Heart right ventricle (tissue), 16 donors: ENCODE measurements at regions not wholly inside any gene's neighbourhood (a gene's known extent, or its start where the extent isn't known, plus 50 kb on each side); places are given as distances from the start of the nearest gene placed in this dataset.
A peak's percentile ranks its signal among the peaks of the same experiment; 100 is the strongest.

Experiments used
- ATAC-seq, 8 donors: fragments of 200-7000 bp; cut with Tn5 transposase; one replicate each; pipeline ENCODE4 v1.9.1; 2020; ENCODE audit warnings: mild to moderate bottlenecking in 8 of 8, moderate library complexity in 8 of 8, moderate number of reproducible peaks in 1 of 8
- DNase-seq, 2 donors: peaks; one replicate each; pipeline ENCODE4 v3.0.0-alpha.2; 2020
- H3K27ac ChIP-seq, 10 donors: fragments of 200-600 bp; sonication (generic) in 2 of 10; one replicate each; pipeline versions ENCODE4 v1.5.0 to v1.8.0; 2020 to 2022; ENCODE audit warnings: mild to moderate bottlenecking in 3 of 10
- H3K27me3 ChIP-seq, 7 donors: fragments of 200-600 bp; one replicate each; pipeline ENCODE4 v1.8.0; 2021 to 2022; ENCODE audit warnings: mild to moderate bottlenecking in 2 of 7
- H3K36me3 ChIP-seq, 9 donors: fragments of 200-600 bp; sonication (generic) in 1 of 9; one replicate each; pipeline versions ENCODE4 v1.5.0 to v1.8.0; 2020 to 2022; ENCODE audit warnings: mild to moderate bottlenecking in 2 of 9
- H3K4me1 ChIP-seq, 9 donors: fragments of 200-600 bp; sonication (generic) in 1 of 9; one replicate each; pipeline versions ENCODE4 v1.5.0 to v1.8.0; 2020 to 2022; ENCODE audit warnings: mild to moderate bottlenecking in 4 of 9
- H3K4me3 ChIP-seq, 10 donors: fragments of 200-600 bp; sonication (generic) in 2 of 10; one replicate each; pipeline versions ENCODE4 v1.5.0 to v1.8.0; 2020 to 2022; ENCODE audit warnings: mild to moderate bottlenecking in 7 of 10, moderate library complexity in 2 of 10
- H3K9me3 ChIP-seq, 11 donors: fragments of 200-600 bp in 10 of 11; sonication (generic) in 2 of 11; one replicate each; pipeline versions ENCODE4 v1.5.0 to v1.8.0; 2013 to 2022; ENCODE audit warnings: mild to moderate bottlenecking in 2 of 11, control low read depth in 1 of 11, moderate library complexity in 1 of 11
- WGBS, 2 donors: extraction: QIAGEN DNeasy Blood & Tissue Kit; methylation state at CpG; one replicate each; pipeline ENCODE4 v1.1.7; 2013; ENCODE audit warnings: inconsistent platforms in 1 of 2; 5-methylcytosine and 5-hydroxymethylcytosine counted together
- intact Hi-C, 10 donors: fragments of 100-400 bp; cut with DNase I; formaldehyde crosslinking; loops; one replicate each; pipeline versions ENCODE4 v1.11.1 to v1.14.2; 2022
- TF ChIP-seq, protein P1 (sequence below), 9 donors: fragments of 200-600 bp; sonication (generic) in 2 of 9; IDR thresholded peaks; one replicate each; pipeline versions ENCODE4 v1.5.0 to v1.8.0; 2021 to 2022; ENCODE audit warnings: antibody characterized with exemption in 9 of 9, mild to moderate bottlenecking in 5 of 9, moderate library complexity in 1 of 9
- donor health status: Arrhythmogenic right ventricular cardiomyopathy.
- donor health status: ischemic (EF 13 %, LVEDD 7.1; RV severe dilation, severe dysfunction).
- donor health status: healthy with polysubstance abuse.
- donor health status: DM: no; HTN: yes; CAD: no.
- donor health status: DM: no; HTN: no; CAD: no.
- donor health status: ischemic (EF 25% LVEDD 6.9; RV normal size, moderate dysfunction).
- donor health status: ischemic (EF 25% LVEDD 5.7; RV mildly dilated, moderate dysfunction).
- donor health status: healthy.
- donor health status: DM: yes; HTN: yes; CAD: no.
- donor health status: Ischemic cardiomyopathy.
- donor health status: ischemic (EF 35%, LVEDD 5.7; RV mildly dilated, moderate dysfunction).
- donor health status: nonischemic (EF 11% LVEDD 7.7; RV severe dilation, severe dysfunction).
- donor health status: DM: yes; HTN: yes; CAD: no.
- donor health status: PGD.
- donor health status: ischemic (EF 29% LVEDD 5.4; RV normal size, mild dysfunction).
- donor health status: nonischemic (EF 23%, LVEDD 6.1; RV moderate dilation, normal function).

DNA sequence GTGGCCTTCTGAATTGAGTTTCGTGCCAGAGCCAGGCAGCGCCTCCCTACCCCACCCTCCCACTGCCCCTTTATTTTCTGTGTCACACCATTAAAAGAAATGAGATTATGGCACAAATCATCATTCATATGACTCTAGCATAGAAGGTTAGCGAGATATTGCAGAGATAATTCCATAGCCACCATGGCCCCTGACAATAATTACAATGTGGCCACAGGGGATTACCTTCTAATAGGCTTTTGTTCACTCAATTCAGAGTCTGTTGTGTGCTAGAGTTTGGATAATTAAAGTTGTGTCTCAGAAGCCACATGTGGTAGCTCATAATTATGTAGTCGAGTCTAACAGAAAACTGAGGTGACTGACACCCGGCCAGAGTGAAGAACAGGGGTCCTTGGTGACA, 428.1 kb downstream of the ARHGEF28 start:
- H3K4me3 ChIP-seq, result no peak overlapping the region
- intact Hi-C loops, result loop anchor here in 1 of 10 donors (10.0 kb wide), 1 partner anchor 121 kb away; no protein-coding TSS in a partner anchor
- TF ChIP-seq, protein P1, sequence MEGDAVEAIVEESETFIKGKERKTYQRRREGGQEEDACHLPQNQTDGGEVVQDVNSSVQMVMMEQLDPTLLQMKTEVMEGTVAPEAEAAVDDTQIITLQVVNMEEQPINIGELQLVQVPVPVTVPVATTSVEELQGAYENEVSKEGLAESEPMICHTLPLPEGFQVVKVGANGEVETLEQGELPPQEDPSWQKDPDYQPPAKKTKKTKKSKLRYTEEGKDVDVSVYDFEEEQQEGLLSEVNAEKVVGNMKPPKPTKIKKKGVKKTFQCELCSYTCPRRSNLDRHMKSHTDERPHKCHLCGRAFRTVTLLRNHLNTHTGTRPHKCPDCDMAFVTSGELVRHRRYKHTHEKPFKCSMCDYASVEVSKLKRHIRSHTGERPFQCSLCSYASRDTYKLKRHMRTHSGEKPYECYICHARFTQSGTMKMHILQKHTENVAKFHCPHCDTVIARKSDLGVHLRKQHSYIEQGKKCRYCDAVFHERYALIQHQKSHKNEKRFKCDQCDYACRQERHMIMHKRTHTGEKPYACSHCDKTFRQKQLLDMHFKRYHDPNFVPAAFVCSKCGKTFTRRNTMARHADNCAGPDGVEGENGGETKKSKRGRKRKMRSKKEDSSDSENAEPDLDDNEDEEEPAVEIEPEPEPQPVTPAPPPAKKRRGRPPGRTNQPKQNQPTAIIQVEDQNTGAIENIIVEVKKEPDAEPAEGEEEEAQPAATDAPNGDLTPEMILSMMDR (IDR thresholded peaks at IDR 0.05), result no peak

DNA sequence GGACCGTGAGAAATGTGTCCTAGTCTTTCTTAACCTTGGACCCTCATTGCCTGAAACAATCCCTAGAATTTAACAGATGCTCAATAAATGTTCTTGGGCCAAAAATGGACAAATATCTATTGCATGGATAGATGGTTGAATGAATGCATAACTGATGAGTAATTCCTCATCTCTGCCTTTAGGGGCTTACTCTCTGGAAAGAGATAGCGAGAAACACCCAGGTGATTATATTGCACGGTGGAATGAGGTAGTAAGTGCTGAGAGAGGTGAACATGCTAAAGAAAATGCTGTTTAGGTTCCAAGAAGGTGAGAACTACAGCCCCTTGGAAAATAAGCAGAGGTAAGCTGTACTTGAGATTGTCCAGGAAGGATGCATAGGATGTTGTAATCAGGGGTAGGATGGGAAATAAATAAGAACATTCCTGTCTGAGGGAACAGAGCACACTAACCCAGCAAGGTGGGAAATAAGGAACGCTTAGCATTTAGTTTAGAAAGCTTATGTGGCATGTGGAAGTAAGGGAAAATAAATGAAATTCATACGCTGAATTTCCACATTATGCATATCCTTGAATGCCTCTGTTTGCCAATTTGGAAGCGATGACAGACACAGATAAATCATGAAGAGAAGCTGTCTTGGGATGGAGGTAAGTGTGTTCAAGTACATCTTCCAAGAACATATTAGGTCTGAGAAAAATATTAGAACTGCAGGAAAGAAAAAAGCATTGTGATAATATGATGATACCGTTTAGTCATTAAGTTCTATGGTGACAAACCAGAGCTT, 426.6 kb downstream of the ARHGEF28 start:
- TF ChIP-seq, protein P1 (IDR thresholded peaks at IDR 0.05), result no peak
- intact Hi-C loops, result loop anchor here in 1 of 10 donors (10.0 kb wide), 1 partner anchor 122 kb away; no protein-coding TSS in a partner anchor

More for the DNA sequence above, 428.1 kb downstream of the ARHGEF28 start:
- Histone ChIP-seq H3K27ac (peak overlapping the region in 1 of 10 donors; percentile 50), H3K36me3 (no peaks in the 10 kb centered on the region), H3K27me3 (peaks cover 0 to 4% (median 0%) of the 10 kb centered on the region in 7 donors), H3K4me1 (peaks cover 0 to 28% (median 8%) of the 10 kb centered on the region in 9 donors), H3K9me3 (no peaks in the 10 kb centered on the region)
- WGBS, 2 donors, result 85 to 93% methylated on average over 5 of the region's 5 CpGs
- no peak for ATAC-seq
- DNase-seq, result no peak

DNA sequence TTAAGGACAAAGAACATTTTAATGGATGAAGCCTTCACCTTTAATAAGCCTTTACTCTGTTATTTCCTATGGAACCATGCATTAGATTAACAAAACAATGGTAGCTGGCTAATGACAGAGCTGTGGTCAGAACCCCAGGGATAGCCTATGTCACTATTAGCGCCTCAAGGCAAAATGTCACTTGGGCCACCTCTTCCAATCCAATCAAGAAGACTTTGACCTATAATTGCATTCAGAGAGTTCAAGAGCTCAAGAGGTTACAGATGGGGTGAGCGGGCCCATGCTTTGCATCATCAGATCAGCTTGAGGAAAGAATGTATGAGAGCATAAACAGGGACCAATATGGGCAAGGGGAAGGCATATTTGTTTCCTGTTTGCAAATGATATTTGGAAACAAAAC, 425.1 kb downstream of the ARHGEF28 start:
- Histone ChIP-seq H3K4me3 (no peak overlapping the region), H3K27ac (no peak overlapping the region), H3K9me3 (peaks cover 0 to 7% (median 0%) of the 10 kb centered on the region in 11 donors), H3K36me3 (no peaks in the 10 kb centered on the region), H3K27me3 (peaks cover 0 to 4% (median 0%) of the 10 kb centered on the region in 7 donors), H3K4me1 (peaks cover 0 to 19% (median 2%) of the 10 kb centered on the region in 9 donors)
- 95 to 98% methylated on average over 2 of the region's 2 CpGs for WGBS, 2 donors
- ATAC-seq (no peak), DNase-seq (no peak)
- intact Hi-C loops, result loop anchor here in 1 of 10 donors (10.0 kb wide), 1 partner anchor 124 kb away; no protein-coding TSS in a partner anchor
- TF ChIP-seq, protein P1 (IDR thresholded peaks at IDR 0.05), result no peak

More for the DNA sequence above, 426.6 kb downstream of the ARHGEF28 start:
- ATAC-seq (no peak), DNase-seq (no peak)
- no peak overlapping the region for H3K27ac ChIP-seq
- 82 to 87% methylated on average over 7 of the region's 7 CpGs for WGBS, 2 donors
- H3K4me1 ChIP-seq, result peaks cover 0 to 28% (median 8%) of the 10 kb centered on the region in 9 donors
- H3K36me3 ChIP-seq, result no peaks in the 10 kb centered on the region
- no peak overlapping the region for H3K4me3 ChIP-seq
- H3K27me3 ChIP-seq, result peaks cover 0 to 4% (median 0%) of the 10 kb centered on the region in 7 donors
- H3K9me3 ChIP-seq, result peaks cover 0 to 4% (median 0%) of the 10 kb centered on the region in 11 donors

DNA sequence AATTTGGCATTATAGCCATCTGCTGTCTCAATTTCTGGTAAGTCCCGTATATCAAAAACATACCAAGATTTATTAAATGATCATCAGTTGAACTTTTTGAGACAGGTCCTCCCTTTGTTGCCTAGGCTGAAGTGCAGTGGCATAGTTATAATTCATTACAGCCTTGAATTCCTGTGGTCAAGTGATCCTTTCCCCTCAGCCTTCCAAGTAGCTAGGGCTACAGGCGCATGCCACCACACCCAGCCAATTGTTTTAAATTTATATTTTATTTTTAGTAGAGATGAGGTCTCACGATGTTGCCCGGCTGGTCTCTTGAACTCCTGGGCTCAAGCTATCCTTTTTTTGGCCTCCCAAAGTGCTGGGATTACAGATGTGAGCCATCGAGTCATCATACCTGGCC, 418.9 kb downstream of the ARHGEF28 start:
- DNase-seq (no peak), ATAC-seq (no peak)
- Histone ChIP-seq H3K4me1 (no peaks in the 10 kb centered on the region), H3K27ac (no peak overlapping the region), H3K4me3 (no peak overlapping the region), H3K9me3 (peaks cover 0 to 7% (median 0%) of the 10 kb centered on the region in 11 donors), H3K36me3 (no peaks in the 10 kb centered on the region), H3K27me3 (no peaks in the 10 kb centered on the region)
- intact Hi-C loops, result loop anchor here in 1 of 10 donors (5.0 kb wide), 1 partner anchor 592 kb away; no protein-coding TSS in a partner anchor
- WGBS, 2 donors, result 82 to 94% methylated on average over 5 of the region's 5 CpGs
- TF ChIP-seq, protein P1 (IDR thresholded peaks at IDR 0.05), result no peak
